NB4 (cell line): ENCODE measurements at regions not wholly inside any gene's neighbourhood (a gene's known extent, or its start where the extent isn't known, plus 50 kb on each side); places are given as distances from the start of the nearest gene placed in this dataset.

Experiments
- MYC ChIP-seq: IDR thresholded peaks from 2 replicates; pipeline ENCODE4 v1.6.1; 2011; ENCODE audit warnings: low read depth, low read length
- POLR2A ChIP-seq: IDR thresholded peaks from 2 replicates; pipeline ENCODE4 v1.6.1; 2011; ENCODE audit warnings: mild to moderate bottlenecking; ENCODE audit not compliant: insufficient read length; ENCODE audit errors: extremely low read depth
- TF ChIP-seq, protein P1 (sequence below): IDR thresholded peaks from one replicate; pipeline ENCODE4 v1.5.1; 2012; ENCODE audit warnings: low read depth, low read length
- TF ChIP-seq, protein P2 (sequence below): IDR thresholded peaks from 2 replicates; pipeline ENCODE4 v1.6.1; 2011; ENCODE audit warnings: low read depth, low read length

DNA sequence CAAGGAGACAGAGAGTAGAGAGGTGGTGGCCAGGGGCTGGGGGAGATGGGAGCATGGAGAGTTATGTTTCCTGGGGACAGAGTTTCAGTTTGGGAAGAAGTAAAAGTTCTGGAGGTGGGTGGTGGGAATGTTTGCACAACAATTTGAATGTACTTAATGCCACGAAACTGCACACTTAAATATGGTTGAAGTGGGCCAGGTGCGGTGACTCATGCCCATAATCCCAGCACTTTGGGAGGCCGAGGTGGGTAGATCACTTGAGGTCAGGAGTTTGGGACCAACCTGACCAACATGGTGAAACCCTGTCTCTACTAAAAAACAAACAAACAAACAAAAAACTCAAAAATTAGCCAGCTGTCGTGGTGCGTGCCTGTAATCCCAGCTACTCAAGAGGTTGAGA, 137.2 kb downstream of the PFKFB3 start:
- TF ChIP-seq, protein P1, sequence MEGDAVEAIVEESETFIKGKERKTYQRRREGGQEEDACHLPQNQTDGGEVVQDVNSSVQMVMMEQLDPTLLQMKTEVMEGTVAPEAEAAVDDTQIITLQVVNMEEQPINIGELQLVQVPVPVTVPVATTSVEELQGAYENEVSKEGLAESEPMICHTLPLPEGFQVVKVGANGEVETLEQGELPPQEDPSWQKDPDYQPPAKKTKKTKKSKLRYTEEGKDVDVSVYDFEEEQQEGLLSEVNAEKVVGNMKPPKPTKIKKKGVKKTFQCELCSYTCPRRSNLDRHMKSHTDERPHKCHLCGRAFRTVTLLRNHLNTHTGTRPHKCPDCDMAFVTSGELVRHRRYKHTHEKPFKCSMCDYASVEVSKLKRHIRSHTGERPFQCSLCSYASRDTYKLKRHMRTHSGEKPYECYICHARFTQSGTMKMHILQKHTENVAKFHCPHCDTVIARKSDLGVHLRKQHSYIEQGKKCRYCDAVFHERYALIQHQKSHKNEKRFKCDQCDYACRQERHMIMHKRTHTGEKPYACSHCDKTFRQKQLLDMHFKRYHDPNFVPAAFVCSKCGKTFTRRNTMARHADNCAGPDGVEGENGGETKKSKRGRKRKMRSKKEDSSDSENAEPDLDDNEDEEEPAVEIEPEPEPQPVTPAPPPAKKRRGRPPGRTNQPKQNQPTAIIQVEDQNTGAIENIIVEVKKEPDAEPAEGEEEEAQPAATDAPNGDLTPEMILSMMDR = no peak
- TF ChIP-seq, protein P2, sequence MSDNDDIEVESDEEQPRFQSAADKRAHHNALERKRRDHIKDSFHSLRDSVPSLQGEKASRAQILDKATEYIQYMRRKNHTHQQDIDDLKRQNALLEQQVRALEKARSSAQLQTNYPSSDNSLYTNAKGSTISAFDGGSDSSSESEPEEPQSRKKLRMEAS = no peak
- no peak for TF ChIP-seq POLR2A
- no peak for TF ChIP-seq MYC
